GM12878 (cell line): ENCODE measurements at regions not wholly inside any gene's neighbourhood (a gene's known extent, or its start where the extent isn't known, plus 50 kb on each side); places are given as distances from the start of the nearest gene placed in this dataset.

ENCODE experiments used
- ATAC-seq: fragments of 200-7000 bp; cut with Tn5 transposase; 3 replicates; pipeline ENCODE4 v1.9.1; 2020; ENCODE audit warnings: mild to moderate bottlenecking, moderate library complexity
- BruUV-seq: library from RNA; stranded (reverse); fragments of 400-500 nt; replicated peaks from 2 replicates; lab custom pipeline; 2021; lab: Mats Ljungman, UMichigan
- CTCF ChIA-PET: fragments of 300-600 bp; sonication (Branson Sonifier 250); formaldehyde crosslinking; extraction: SDS; loops from one replicate; lab custom pipeline; 2021; ENCODE audit warnings: inconsistent platforms; lab: Yijun Ruan, JAX
- POLR2A ChIA-PET: fragments of 350-600 bp; formaldehyde crosslinking; extraction: SDS; loops from one replicate; lab custom pipeline; 2021; ENCODE audit warnings: inconsistent platforms; lab: Charles Lee
- RAD21 ChIA-PET: fragments of 300-600 bp; sonication (Branson Sonifier 250); formaldehyde crosslinking; loops from one replicate; lab custom pipeline; 2023; ENCODE audit warnings: antibody characterized with exemption; ENCODE audit not compliant: unreplicated experiment; lab: Charles Lee
- SMC1A ChIA-PET: fragments of 300-600 bp; sonication (Branson Sonifier 250); formaldehyde crosslinking; loops from one replicate; lab custom pipeline; 2023; ENCODE audit not compliant: unreplicated experiment, uncharacterized antibody; lab: Charles Lee
- DNase-seq: peaks from one replicate; pipeline ENCODE4 v3.0.0-alpha.2; 2011; ENCODE audit warnings: low read depth, low spot score
- FAIRE-seq: peaks from 3 replicates; lab custom pipeline; 2011; peaks lifted over from hg19 to GRCh38; lab: Jason Lieb, UNC
- H2AFZ ChIP-seq: 2 replicates; pipeline ENCODE4 v1.6.0; 2011; ENCODE audit warnings: low read depth, low read length, control low read depth; ENCODE audit not compliant: control insufficient read depth
- H3K27ac ChIP-seq: 2 replicates; pipeline ENCODE4 v1.5.1; 2011; ENCODE audit warnings: control low read depth; ENCODE audit not compliant: control insufficient read depth, insufficient read depth
- H3K27me3 ChIP-seq, 2 experiments: replicated peaks in 1 of 2; 2 replicates each; pipeline versions ENCODE4 v1.6.0 to v1.6.1; 2011; ENCODE audit warnings: low read length in 1 of 2; ENCODE audit not compliant: control insufficient read depth in 2 of 2, insufficient read depth in 2 of 2
- H3K36me3 ChIP-seq, 2 experiments: 2 replicates each; pipeline ENCODE4 v1.5.1; 2011; ENCODE audit warnings: low read length in 1 of 2; ENCODE audit not compliant: control insufficient read depth in 2 of 2, insufficient read depth in 2 of 2
- H3K4me1 ChIP-seq: 2 replicates; pipeline ENCODE4 v1.6.1; 2011; ENCODE audit warnings: mild to moderate bottlenecking, low read length, moderate library complexity, mixed read lengths; ENCODE audit not compliant: control insufficient read depth, insufficient read depth
- H3K4me2 ChIP-seq: 2 replicates; pipeline ENCODE4 v1.6.0; 2011; ENCODE audit warnings: control low read depth; ENCODE audit not compliant: control insufficient read depth, insufficient read depth
- H3K4me3 ChIP-seq: fragments of 200-600 bp; sonication (generic); 2 replicates; pipeline ENCODE4 v1.5.1; 2016
- H3K79me2 ChIP-seq: 2 replicates; pipeline ENCODE4 v1.6.0; 2011; ENCODE audit warnings: low read length; ENCODE audit not compliant: control insufficient read depth, insufficient read depth
- H3K9ac ChIP-seq: 2 replicates; pipeline ENCODE4 v1.8.0; 2011; ENCODE audit warnings: low read length, control low read depth, mixed read lengths; ENCODE audit not compliant: control insufficient read depth, insufficient read depth
- H3K9me3 ChIP-seq: replicated peaks from 3 replicates; pipeline ENCODE4 v1.5.1; 2011; ENCODE audit warnings: mild to moderate bottlenecking, low read length; ENCODE audit not compliant: control insufficient read depth, insufficient read depth
- H4K20me1 ChIP-seq: 2 replicates; pipeline ENCODE4 v1.6.0; 2011; ENCODE audit not compliant: control insufficient read depth, insufficient read depth
- EP300 ChIP-seq, 2 experiments: fragments of 150-350 bp in 1 of 2; IDR thresholded peaks; 2 replicates each; pipeline ENCODE4 v1.6.1; 2011 to 2012; ENCODE audit warnings: low read depth in 2 of 2, low read length in 2 of 2, borderline replicate concordance in 1 of 2, improper control_type of control experiment in 1 of 2, inconsistent platforms in 1 of 2; ENCODE audit not compliant: control insufficient read depth in 1 of 2
- KDM1A ChIP-seq: fragments of 200-600 bp; sonication (generic); IDR thresholded peaks from 2 replicates; pipeline ENCODE4 v1.6.1; 2016; ENCODE audit warnings: borderline replicate concordance
- MTA3 ChIP-seq: IDR thresholded peaks from 2 replicates; pipeline ENCODE4 v1.6.1; 2012; ENCODE audit warnings: low read length, inconsistent platforms, borderline replicate concordance
- NRF1 ChIP-seq: conservative IDR thresholded peaks from 2 replicates; pipeline ENCODE4 v1.6.1; 2011; ENCODE audit warnings: mild to moderate bottlenecking, low read depth, low read length, improper control_type of control experiment
- PBX3 ChIP-seq: IDR thresholded peaks from 2 replicates; pipeline ENCODE4 v1.6.1; 2011; ENCODE audit warnings: mild to moderate bottlenecking, low read depth, low read length, moderate library complexity; ENCODE audit not compliant: insufficient replicate concordance
- POLR2AphosphoS5 ChIP-seq: IDR thresholded peaks from 2 replicates; pipeline ENCODE4 v1.6.1; 2011; ENCODE audit warnings: mild to moderate bottlenecking, low read length, inconsistent platforms
- RB1 ChIP-seq: fragments of 450-650 bp; formaldehyde crosslinking; IDR thresholded peaks from 2 replicates; pipeline ENCODE4 v1.6.1; 2017; ENCODE audit warnings: mild to moderate bottlenecking, borderline replicate concordance
- RCOR1 ChIP-seq: conservative IDR thresholded peaks from 2 replicates; pipeline ENCODE4 v1.6.1; 2012; ENCODE audit warnings: low read depth, low read length, improper control_type of control experiment
- RELA ChIP-seq: fragments of 450-650 bp; IDR thresholded peaks from 2 replicates; pipeline ENCODE4 v1.8.0; 2014; ENCODE audit warnings: borderline replicate concordance; ENCODE audit not compliant: partially characterized antibody
- RUNX3 ChIP-seq: IDR thresholded peaks from 2 replicates; pipeline ENCODE4 v1.6.1; 2012; ENCODE audit warnings: low read length, inconsistent platforms
- TCF12 ChIP-seq: IDR thresholded peaks from 2 replicates; pipeline ENCODE4 v1.6.1; 2011; ENCODE audit warnings: low read depth, mild to moderate bottlenecking, low read length
- TCF7 ChIP-seq: IDR thresholded peaks from 2 replicates; pipeline ENCODE4 v1.6.1; 2014; ENCODE audit warnings: antibody characterized with exemption, borderline replicate concordance
- ZBTB40 ChIP-seq: fragments of 450-650 bp; IDR thresholded peaks from 2 replicates; pipeline ENCODE4 v1.6.1; 2016; ENCODE audit warnings: mild to moderate bottlenecking, moderate library complexity, borderline replicate concordance
- ZNF207 ChIP-seq: fragments of 450-650 bp; IDR thresholded peaks from 2 replicates; pipeline ENCODE4 v1.6.1; 2014; ENCODE audit warnings: antibody characterized with exemption, mild to moderate bottlenecking, borderline replicate concordance
- ZSCAN29 ChIP-seq: fragments of 450-650 bp; IDR thresholded peaks from 2 replicates; pipeline ENCODE4 v1.6.1; 2017; ENCODE audit warnings: mild to moderate bottlenecking, moderate library complexity
- WGBS: methylation state at CpG from one replicate; pipeline ENCODE4 v1.1.6; 2016; ENCODE audit warnings: low lambda C conversion rate; ENCODE audit not compliant: insufficient replicate concordance, insufficient coverage; ENCODE audit errors: missing lambda C conversion rate; 5-methylcytosine and 5-hydroxymethylcytosine counted together
- in situ Hi-C: fragments of 300-500 bp; cut with MboI; formaldehyde crosslinking; loops from 9 replicates; pipeline ENCODE4 v1.14.3; 2018; ENCODE audit warnings: mixed read lengths
- intact Hi-C: fragments of 100-400 bp; cut with micrococcal nuclease; formaldehyde crosslinking; loops from one replicate; pipeline ENCODE4 v1.14.2; 2022; ENCODE audit not compliant: unreplicated experiment
- TF ChIP-seq, protein P1 (sequence below): fragments of 450-650 bp; formaldehyde crosslinking; IDR thresholded peaks from 2 replicates; pipeline ENCODE4 v1.4.0; 2020; ENCODE audit warnings: mild to moderate bottlenecking, moderate library complexity

GRCh38 chr13:76503766-76504165 lies 382.4 kb downstream of the KCTD12 start:
- FAIRE-seq (no peak), DNase-seq (no peak), ATAC-seq (no peak)
- Histone ChIP-seq H3K79me2 (no peaks in the 10 kb centered on the region), H4K20me1 (no peaks in the 10 kb centered on the region), H3K27me3 (no peaks in the 10 kb centered on the region), H3K9me3 (no peaks in the 10 kb centered on the region), H3K4me2 (no peak overlapping the region), H3K36me3 (no peaks in the 10 kb centered on the region), H2AFZ (no peak overlapping the region), H3K9ac (no peak overlapping the region), H3K27ac (no peak overlapping the region), H3K4me1 (no peaks in the 10 kb centered on the region), H3K4me3 (no peak overlapping the region)
- no TSS peak for BruUV-seq
- WGBS, result 0% methylated on average over 5 of the region's 5 CpGs
- POLR2A ChIA-PET, result no interaction called here
- RAD21 ChIA-PET, result no interaction called here
- in situ Hi-C loops (no loop called here), intact Hi-C loops (no loop called here)
- CTCF ChIA-PET, result interaction anchor here (1.1 kb wide), 1 partner anchor 30 kb away, joined by 3 read pairs; no protein-coding TSS in a partner anchor
- SMC1A ChIA-PET, result no interaction called here
- TF ChIP-seq TCF7, result no peak
- TF ChIP-seq EP300 (IDR thresholded peaks at IDR 0.05; ENCODE audit: borderline replicate concordance in 1 of 2, control insufficient read depth in 1 of 2, low read depth in 2 of 2, low read length in 2 of 2), result no peak
- TF ChIP-seq NRF1, result no peak
- TF ChIP-seq RCOR1, result no peak
- no peak for TF ChIP-seq ZNF207
- TF ChIP-seq MTA3, result no peak
- TF ChIP-seq PBX3, result no peak
- TF ChIP-seq RUNX3, result no peak
- no peak for TF ChIP-seq ZSCAN29
- TF ChIP-seq RELA, result no peak
- no peak for TF ChIP-seq KDM1A
- TF ChIP-seq ZBTB40, result no peak
- no peak for TF ChIP-seq RB1
- TF ChIP-seq, protein P1, sequence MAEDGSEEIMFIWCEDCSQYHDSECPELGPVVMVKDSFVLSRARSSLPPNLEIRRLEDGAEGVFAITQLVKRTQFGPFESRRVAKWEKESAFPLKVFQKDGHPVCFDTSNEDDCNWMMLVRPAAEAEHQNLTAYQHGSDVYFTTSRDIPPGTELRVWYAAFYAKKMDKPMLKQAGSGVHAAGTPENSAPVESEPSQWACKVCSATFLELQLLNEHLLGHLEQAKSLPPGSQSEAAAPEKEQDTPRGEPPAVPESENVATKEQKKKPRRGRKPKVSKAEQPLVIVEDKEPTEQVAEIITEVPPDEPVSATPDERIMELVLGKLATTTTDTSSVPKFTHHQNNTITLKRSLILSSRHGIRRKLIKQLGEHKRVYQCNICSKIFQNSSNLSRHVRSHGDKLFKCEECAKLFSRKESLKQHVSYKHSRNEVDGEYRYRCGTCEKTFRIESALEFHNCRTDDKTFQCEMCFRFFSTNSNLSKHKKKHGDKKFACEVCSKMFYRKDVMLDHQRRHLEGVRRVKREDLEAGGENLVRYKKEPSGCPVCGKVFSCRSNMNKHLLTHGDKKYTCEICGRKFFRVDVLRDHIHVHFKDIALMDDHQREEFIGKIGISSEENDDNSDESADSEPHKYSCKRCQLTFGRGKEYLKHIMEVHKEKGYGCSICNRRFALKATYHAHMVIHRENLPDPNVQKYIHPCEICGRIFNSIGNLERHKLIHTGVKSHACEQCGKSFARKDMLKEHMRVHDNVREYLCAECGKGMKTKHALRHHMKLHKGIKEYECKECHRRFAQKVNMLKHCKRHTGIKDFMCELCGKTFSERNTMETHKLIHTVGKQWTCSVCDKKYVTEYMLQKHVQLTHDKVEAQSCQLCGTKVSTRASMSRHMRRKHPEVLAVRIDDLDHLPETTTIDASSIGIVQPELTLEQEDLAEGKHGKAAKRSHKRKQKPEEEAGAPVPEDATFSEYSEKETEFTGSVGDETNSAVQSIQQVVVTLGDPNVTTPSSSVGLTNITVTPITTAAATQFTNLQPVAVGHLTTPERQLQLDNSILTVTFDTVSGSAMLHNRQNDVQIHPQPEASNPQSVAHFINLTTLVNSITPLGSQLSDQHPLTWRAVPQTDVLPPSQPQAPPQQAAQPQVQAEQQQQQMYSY (CRISPR knock-in tag), result no peak
- no peak for TF ChIP-seq POLR2AphosphoS5
- TF ChIP-seq TCF12, result no peak
